GM18511 (cell line): ENCODE measurements at regions not wholly inside any gene's neighbourhood (a gene's known extent, or its start where the extent isn't known, plus 50 kb on each side); places are given as distances from the start of the nearest gene placed in this dataset.
A peak's percentile ranks its signal among the peaks of the same experiment; 100 is the strongest.
"Not testable (repeated sequence)": the region's sequence is repeated elsewhere in the genome, so short reads cannot be mapped to it uniquely, and the experiment has no call there.

Experiments used
- ATAC-seq: cut with Tn5 transposase; IDR thresholded peaks from one replicate; pipeline ENCODE4 v1.9.1; 2021; ENCODE audit warnings: mild to moderate bottlenecking, moderate library complexity; ENCODE audit not compliant: unreplicated experiment

DNA sequence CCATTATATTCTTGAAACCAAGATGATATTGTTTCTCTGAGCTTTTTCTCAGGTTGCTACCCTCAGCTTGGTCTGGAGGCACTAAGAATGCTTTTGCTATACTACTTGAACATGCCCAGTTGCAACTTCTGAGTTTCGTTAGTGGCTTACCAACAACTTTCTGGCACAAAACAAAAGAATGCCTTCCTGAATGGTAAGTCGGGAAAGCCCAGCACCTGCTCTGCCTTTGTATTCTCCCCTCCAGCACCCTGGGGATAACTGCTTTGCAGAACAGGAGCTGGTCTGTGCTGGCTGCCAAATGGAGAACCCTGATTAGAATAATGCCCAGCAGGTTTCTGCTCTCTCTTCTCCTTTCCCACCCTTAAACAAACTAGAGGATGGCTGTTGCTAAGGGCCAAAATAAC lies 149.3 kb downstream of the TGFB2 start:
- ATAC-seq, result no peak

DNA sequence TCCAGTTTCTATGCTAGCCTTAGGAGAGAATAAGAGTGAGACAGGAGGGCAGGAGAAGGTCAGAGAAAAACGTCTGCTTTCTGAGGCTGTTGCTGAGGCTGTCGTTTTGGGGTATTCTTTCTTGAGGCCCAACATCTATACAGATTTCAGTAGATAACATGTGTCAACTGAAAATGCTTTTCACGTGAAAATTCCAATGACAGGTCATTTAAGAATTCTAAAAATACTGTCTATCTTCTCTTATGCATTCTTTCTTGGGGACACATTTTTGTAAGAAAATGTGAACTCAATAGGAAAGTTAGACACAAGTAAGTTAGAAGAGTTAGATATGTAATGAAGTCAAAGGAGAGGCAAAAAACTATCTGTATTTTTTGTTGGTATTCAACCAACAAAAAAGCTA lies 150.8 kb downstream of the TGFB2 start:
- ATAC-seq, result no peak

DNA sequence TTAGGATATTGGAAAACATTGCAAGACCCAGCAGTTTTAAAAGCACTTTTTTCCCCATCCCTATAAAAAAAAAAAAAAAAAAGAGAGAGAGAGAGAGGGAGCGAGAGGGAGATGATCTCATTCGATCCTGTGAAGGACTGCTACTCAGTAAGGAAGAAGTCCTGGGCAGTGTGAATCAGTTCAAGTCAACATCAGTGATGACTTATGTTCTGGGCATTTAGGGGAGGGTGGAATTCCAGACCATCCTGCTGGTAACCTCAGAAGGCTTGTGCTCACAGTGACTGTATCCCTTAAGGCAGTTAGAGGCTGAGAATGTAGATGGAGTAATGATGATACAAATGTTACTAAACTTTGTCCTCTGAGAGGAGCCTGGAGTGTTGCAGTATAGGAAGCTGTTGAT lies 151.4 kb downstream of the TGFB2 start:
- no peak for ATAC-seq

DNA sequence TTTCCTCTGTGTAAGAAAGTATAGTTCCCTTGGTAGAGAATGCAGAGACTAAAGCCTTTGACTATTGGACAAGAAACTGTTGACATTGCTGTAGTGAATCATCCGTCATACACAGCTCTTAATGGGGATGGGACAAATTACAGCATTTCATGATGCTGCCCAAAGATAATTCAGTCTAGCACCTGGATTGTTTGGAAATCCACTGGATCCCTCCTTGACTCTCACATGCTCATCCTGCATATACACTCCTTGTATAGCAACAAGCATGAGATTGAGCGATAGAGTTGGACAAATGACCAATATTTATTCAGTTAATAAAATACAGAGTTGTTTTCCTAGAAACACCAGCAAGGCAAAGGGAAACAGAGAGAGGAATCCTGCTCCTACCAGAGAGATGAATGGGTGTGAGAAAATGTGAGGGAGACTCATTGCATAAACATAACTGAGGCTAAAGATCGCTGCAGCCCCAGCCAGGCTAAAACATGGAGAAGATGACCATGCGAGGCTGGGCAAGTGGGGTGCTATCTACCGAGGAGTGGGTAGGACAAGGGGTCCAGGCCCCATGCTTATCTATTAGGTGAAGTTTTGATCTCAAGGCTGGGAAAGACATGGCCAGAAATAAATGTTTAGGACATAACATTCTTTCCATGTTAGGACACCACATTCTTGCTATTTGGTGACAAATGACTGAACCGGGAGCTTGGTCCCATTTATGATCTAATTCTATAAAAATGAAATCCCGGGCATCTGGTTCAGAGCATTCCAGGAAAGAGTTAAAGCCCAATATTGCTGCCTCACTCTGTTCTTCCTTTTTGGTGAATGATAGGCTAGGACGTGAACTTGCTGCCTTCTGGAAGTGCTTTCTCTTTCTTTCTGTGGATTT lies 153.2 kb downstream of the TGFB2 start:
- ATAC-seq, result no peak

DNA sequence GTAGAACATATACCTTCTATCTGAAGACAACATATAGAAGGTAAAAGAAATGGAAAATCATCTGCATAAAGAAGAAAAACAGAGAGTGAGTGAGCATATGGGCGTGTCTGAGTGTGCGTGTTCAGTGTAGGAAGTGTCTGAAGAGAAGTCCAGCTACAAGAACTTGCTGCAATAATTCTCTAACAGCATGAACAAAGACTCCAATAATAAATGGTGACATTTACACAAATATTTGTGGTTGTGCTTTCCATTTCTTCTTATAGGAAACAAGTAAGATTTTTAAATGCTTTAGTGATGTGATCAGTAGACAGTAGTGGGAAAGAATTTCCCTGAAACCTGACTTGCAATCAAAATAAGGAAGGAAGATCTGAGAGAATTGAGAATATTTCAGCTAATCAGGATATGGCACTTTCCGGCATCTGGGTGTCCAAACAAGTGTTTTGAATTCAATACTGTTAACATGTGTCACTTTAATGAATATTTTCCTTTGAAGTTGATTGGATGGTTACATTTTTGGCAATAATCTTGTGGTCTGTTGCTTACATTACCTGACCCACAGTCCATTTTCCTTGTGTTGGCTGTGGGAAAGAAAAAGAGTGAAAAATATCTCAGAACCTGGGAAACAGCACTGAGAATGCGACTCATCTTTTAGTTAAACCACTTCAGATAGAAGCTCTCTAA lies 154.0 kb downstream of the TGFB2 start:
- ATAC-seq, result no peak

DNA sequence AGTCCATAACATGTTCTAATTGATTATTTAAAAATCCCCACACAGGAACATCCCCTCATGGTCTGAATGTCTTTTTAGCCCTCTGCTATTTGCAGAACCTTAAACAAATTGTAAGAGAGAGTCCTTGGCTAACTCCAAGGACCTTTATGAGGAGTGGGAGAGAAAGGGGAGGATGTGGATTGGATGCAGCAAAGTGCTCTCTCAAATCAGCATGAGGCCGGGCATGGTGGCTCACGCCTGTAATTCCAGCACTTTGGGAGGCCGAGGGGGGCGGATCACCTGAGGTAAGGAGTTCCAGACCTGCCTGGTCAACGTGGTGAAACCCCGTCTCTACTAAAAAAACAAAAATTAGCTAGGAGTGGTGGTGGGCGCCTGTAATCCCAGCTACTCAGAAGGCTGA lies 154.8 kb downstream of the TGFB2 start:
- ATAC-seq, result no peak

DNA sequence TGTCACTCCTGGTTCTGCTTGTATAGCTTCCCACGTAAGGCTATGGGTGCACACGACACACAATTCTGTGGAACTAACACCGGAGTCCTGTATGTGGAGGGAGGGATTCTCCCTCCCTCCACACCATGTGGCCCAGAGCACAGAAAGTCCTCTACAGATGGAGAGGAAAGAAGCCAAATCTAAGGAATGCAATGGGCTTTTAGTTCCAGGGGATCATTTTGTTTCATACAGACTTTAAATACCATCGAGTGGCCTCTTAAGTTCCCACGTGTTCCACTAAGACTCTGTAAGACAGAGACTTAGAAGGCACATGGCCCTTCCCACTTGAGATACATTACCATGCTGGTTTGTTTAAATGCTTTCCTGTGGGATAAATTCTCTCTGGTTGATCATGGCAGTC lies 156.0 kb downstream of the TGFB2 start:
- no peak for ATAC-seq

DNA sequence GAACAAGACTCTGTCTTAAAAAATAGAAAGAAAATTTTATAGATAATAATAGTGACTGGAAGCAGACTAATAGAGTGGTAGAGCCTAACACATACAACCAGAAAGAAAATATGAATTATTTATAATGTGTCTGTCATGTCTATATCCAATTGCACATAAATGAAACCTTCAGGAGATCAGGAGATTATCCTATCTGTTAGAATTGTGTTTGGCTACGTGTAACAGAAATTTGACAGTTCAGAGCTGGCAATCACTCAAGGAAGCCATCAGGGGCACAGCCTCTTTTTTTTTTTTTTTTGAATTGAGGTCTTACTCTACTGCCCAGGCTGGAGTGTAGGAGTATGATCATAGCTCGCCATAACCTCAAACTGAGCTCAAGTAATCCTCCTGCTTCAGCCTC lies 157.2 kb downstream of the TGFB2 start:
- ATAC-seq, result no peak

DNA sequence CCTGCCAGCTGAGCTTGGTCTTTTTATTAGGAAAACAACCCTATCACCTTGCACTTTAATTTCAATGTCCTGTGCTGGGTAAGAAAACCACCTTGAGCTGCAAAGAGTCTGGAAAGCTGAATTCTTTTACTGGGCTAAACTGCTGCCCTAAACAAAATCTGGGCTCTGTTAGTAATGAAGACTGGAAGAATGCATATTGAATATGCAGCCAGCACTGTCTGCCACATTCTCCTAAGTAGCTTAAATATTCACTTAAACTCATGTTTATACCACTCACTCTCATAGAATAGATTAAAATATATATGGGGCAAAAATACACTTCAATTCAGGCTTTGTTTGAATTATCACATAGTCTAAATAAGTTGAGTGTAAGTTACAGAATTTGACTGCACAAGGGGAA lies 158.0 kb downstream of the TGFB2 start:
- no peak for ATAC-seq

DNA sequence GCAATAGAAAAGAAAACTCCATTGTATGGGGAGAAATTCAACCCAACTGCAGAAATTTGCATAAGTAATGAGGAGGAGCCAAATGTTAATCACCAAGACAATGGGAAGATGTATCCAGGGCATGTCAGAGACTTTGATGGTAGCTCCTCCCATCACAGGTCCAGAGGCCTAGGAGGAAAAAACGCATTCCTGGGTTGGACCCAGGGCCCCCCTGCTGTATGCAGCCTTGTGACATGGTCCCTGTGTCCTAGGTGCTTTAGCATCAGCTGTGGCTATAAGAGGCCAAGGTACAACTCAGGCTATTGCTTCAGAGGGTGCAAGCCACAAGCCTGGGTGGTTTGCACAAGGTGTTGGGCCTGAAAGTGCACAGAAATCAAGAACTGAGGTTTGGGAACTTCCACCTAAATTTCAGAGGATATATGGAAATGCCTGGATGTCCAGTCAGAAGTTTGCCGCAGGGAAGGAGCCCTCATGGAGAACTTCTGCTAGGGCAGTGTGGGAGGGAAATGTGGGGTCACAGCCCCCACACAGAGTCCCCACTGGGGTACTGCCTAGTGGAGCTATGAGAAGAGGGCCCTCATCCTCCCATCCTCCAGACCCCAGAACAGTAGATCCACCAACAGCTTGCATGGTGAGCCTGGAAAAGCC lies 162.3 kb downstream of the TGFB2 start:
- ATAC-seq, result no peak

DNA sequence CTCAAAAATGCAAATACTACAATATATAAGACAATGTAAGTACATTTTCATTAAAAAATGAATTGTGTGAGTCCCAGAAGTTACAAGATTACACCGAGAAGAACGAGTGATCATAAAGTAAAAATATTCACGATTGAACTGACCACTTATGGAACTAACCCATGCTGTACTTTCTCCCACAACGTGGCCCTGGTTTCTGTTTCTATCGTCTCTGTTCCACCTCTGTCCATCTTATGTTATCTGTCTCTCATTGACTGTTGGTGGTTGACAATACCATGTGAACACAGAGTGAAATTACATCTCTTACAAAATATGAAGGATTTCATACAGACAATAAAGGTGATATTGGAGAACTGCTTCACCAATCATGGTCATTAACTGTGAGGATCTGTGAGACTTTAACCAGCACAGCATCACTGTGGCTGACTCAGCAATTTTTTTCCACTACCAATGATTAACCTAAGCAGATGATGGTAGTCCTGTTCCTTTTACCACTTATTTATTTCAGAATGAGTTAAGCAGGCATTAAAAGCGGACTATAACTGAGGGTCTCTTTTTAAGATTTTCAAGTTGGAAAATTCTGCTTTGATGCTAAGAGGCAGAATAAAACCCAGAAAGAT lies 165.1 kb downstream of the TGFB2 start:
- peak; percentile 69 for ATAC-seq

DNA sequence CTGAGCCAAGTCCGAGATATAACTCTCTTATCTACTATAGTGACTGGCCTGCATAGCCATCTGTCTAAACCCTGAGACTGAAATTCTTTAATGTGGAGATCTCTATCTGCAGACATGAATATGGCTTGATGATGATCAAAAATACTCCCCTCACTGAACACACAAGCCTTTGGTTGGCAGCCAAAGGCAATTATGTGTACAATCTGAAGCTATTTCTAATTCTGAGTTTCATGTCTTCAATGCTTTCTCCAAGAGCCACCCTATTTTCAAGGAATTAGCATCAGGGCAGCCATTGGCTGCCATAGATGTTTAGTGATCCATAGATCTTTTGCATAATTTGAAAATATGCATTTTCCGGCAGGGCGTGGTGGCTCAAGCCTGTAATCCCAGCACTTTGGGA lies 168.2 kb downstream of the TGFB2 start:
- ATAC-seq, result no peak

DNA sequence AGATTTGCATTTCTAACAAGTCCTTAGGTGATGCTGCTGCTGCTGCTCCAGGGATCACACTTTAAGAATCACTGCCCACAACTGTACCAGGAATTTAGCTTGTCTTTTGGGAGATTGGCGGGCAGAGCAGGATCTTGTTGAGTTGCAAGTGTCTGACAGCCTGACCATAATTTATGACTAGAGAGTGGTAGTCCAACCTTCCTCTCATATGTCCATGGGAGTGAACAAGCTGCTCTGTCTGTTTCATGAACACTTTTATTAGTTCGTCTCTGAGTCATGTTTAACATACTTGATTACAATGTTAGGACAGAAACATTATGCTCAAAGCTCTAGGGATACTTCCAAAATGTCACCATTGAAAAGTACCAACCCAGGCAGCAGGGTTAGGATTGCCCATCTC lies 169.6 kb downstream of the TGFB2 start:
- no peak for ATAC-seq

DNA sequence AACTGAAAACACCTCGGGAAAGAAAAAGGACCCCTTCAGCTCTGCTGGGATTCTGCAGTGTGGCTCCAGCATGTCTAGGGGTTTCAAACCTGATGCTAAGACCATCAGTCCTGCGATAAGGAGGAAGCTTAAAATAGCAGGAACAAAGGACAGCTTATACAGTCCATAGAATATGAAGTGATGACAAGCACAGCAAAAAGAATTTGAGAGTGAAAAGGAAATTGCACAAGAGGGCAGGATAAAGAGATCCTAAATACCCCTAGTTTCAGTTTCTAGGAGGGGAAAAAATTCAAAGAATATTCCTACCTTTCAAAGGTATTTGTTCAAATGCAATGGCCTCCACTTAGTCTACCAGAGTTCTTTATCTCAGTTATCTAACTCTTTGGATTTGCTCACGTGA lies 171.4 kb downstream of the TGFB2 start:
- no peak for ATAC-seq

DNA sequence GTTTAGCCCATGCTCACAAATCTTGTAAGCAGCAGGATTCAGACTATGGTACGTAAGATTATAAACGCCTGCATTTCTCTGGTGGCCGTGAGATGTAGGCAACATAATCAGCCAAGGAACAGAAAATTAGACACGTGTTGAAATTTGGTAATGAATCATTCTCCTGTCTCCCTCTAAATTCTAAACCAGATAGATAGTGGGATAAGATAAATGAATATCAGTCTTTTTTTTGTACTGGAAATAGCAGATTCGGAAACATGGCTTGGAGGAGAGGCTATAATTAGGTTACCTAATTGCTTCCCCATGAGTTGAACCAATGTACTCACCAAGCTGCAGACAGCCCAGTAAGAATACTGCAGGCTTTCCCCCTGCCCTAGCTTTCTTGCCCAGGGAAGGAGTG lies 172.3 kb downstream of the TGFB2 start:
- no peak for ATAC-seq

DNA sequence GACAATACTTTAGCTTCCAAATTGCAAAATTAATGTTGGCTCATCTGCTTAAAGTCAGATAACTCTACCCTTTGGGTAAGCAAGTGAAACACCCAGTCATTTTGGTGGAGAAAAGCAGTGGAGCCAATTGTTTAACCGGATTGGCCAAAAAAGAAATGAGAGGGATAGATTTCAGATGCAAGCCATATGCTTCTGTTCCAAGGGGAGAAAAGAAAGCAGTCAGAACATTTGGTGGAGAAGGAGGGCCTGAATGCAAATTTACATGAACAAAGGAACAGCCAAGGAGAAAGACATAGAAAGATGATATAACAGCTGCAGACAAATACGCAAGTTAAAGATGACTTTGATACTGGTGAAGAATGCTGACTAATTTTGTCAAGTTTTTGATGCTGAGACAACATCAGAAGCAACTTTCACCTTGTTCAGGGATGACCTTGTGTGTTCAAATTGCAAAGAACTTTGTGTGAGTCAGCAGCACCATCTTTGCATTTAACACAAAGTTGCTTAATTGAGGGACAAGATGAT lies 173.1 kb downstream of the TGFB2 start:
- ATAC-seq, result no peak

DNA sequence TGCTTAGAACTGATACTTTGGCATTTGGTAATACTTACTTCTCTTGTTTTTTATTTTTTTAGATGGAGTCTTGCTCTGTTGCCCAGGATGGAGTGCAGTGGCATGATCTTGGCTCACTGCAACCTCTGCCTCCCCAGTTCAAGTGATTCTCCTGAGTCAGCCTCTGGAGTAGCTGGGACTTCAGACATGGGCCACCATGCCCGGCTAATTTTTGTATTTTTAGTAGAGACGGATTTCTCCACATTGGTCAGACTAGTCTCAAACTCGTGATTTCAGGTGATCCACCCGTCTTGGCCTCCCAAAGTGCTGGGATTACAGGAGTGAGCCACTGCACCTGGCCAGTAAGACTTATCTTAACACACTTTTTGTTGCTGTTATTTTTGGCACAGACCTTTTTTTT lies 175.5 kb downstream of the TGFB2 start:
- ATAC-seq, result not testable (repeated sequence)

DNA sequence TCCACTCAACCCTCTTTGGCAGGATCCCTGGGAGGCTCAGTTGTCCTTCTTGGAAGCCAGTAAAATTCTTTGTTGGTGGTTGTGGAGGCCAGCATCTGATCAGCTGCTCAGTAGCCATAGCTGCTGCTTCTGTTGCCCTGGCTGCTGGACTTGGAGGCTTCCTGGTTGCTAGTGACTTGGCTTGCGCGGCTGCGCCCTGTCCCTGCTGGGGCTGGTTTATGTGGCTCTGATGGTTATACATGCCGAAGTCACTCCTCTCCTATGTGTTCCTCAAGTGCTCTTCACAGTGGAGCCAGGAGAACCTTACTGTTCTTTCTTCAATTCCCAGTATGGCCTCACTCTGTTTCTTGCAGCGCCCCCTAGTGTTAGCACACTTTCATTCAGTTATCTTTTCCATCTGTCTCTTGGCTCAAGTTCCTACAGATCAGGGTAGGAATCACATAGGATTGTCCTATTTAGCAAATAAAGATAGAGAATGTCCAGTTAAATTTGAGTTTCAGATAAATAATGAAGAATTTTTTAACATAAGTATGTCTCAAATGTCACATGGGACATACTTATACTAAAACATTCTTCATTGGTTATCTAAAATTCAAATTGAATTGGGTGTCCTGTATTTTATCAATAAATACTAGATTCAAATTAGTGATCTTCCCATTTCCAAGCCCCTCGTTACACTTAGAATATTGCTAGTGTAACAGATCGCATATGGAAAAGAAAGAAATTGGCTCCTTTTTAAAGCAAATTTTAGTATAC lies 176.5 kb downstream of the TGFB2 start:
- peak; percentile 84 for ATAC-seq

DNA sequence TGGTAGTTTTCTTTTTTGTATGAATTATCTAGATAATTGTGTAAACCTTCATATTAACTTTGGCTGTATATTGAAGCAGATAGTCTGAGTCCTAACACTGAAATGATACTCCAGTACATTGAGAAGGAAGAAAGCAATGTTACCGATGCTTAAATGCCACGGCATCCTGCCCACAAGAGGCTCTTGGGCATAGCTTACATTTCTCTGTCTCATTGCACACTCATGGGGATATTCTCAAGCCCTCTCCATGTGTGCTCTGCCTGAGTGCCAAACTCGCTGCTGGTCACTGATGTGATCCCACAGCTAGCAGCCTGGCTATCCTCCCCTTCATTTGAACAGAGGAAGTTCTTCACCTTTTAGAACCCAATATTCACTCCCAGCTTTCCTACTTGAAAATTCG lies 179.4 kb downstream of the TGFB2 start:
- ATAC-seq, result no peak

DNA sequence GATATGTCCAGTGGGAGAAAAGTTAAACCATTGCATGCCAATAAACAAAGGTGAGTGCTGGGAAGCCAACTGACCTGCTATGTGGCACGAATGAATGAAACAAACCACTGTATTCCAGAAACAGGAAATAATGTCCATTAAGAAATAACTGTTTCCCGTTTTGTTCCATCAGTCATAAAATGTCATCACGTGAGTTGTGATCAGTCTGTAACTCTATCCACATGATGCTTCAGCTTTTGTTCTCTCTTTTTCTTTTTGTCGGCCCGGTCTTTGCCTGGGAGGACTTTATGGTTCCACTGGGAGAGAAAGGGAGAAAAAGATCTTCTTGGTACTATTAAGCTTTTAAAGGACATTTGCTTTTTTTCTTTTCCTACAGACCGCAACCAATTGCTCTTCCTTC lies 179.9 kb downstream of the TGFB2 start:
- ATAC-seq, result no peak
